ENCODE measurements at regions not wholly inside any gene's neighbourhood (a gene's known extent, or its start where the extent isn't known, plus 50 kb on each side); places are given as distances from the start of the nearest gene placed in this dataset.

GRCh38 chr5:68777135-68777534 is 316.7 kb upstream of the SLC30A5 start:
- DNase-seq (ENCODE audit: insufficient read length, low spot score) (no peak), FAIRE-seq (no peak)
- TF ChIP-seq, protein P1, sequence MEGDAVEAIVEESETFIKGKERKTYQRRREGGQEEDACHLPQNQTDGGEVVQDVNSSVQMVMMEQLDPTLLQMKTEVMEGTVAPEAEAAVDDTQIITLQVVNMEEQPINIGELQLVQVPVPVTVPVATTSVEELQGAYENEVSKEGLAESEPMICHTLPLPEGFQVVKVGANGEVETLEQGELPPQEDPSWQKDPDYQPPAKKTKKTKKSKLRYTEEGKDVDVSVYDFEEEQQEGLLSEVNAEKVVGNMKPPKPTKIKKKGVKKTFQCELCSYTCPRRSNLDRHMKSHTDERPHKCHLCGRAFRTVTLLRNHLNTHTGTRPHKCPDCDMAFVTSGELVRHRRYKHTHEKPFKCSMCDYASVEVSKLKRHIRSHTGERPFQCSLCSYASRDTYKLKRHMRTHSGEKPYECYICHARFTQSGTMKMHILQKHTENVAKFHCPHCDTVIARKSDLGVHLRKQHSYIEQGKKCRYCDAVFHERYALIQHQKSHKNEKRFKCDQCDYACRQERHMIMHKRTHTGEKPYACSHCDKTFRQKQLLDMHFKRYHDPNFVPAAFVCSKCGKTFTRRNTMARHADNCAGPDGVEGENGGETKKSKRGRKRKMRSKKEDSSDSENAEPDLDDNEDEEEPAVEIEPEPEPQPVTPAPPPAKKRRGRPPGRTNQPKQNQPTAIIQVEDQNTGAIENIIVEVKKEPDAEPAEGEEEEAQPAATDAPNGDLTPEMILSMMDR (IDR thresholded peaks at IDR 0.05; ENCODE audit: insufficient read depth, missing control alignments) = no peak

DNA sequence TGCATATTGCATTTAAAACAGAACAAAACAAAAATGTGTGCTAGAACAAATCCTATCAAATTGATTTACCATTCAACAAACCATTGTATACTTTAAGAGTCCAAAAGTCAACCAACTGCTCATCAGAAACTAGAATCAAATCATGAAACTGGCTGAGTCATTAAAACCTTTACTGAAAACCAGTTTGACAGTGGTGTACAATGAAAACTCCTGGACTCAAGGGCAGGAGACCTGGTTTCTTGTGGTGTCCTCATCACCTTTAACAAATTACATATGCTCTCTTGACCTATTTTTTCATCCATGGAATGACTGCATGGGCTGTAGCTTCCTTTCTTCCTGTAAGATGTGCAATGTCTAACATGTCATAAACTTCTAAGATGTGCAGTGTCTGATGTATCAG is 315.3 kb upstream of the SLC30A5 start:
- no peak for FAIRE-seq
- no peak for DNase-seq (ENCODE audit: insufficient read length, low spot score)

DNA sequence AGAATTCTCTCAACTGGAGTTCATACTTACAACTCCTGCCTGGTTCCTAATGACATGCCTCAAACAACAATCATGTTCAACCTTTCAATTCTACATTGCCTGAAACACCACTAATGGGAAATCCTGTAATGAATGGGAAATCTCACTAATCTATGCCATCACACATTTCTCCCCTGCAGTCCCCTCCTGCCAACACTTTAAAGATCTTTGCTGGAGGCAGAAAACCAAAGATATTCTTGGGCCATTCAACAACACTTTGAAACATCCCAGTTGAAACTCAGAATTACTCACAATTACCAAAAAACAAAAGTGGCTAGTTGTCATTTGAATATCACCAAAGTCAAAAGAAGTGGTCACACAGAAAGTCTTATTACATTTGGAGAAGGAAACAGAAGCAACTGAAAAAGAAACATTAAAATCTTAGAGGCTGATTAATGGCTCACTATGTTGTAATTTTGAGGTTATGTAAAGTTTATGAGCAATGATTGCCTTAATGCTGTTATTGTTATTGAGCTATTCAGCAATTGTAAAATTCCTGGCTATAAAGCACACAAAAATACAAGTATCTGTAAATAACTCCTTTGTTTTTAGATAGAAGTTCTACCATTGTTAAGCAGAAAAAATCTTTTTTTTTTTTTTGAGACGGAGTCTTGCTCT is 313.4 kb upstream of the SLC30A5 start:
- DNase-seq (ENCODE audit: insufficient read length, low spot score) = no peak
- TF ChIP-seq, protein P1 (IDR thresholded peaks at IDR 0.05; ENCODE audit: insufficient read depth, missing control alignments) = no peak
- FAIRE-seq = no peak

More for the DNA sequence above, 315.3 kb upstream of the SLC30A5 start:
- TF ChIP-seq, protein P1 (IDR thresholded peaks at IDR 0.05; ENCODE audit: insufficient read depth, missing control alignments) = no peak

DNA sequence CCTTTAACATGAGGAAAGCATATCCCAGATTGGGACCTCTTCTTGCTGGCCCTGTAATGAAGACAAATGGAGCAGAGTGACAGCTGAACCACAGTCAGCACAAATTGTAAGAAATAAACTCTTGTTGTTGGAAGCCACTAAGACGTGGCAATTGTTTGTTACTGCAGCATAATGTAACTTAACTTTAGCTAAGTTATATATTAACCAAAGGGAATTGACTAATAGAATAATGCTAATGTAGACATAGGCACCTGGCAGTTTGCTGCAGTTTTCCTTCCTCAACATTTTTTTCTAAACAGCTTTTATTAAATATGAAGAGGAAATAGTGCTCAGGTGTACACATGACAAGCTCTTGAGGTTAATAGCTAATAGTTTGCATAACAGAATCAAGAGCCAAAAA is 300.7 kb upstream of the SLC30A5 start:
- no peak for DNase-seq (ENCODE audit: insufficient read length, low spot score)
- TF ChIP-seq, protein P1 (IDR thresholded peaks at IDR 0.05; ENCODE audit: insufficient read depth, missing control alignments) = no peak
- no peak for FAIRE-seq

- DNase-seq (ENCODE audit: insufficient read length, low spot score) (no peak), FAIRE-seq (no peak)
- TF ChIP-seq, protein P1 (IDR thresholded peaks at IDR 0.05; ENCODE audit: insufficient read depth, missing control alignments) = no peak
Observed at GRCh38 chr5:68793993-68794392, 299.8 kb upstream of the SLC30A5 start.

DNA sequence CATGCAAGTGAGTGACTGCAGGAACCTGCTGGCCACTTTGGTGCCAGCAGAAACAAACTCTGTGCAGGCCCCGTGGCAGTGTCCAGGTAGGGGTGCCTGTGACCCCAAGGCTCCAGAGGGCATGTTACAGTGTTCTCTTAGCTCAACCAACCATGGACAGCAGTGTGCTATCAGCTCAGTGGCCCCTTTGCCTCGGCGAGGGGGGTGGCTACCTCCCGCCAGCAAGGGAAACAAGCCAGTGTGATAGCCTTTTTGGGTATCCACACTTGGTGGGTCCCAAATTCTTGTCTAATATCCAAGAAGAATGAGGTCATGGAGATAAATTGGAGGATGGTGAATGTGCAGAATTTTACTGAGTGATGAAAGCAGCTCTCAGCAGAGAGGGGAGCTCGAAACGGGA is 298.6 kb upstream of the SLC30A5 start:
- no peak for DNase-seq (ENCODE audit: insufficient read length, low spot score)
- TF ChIP-seq, protein P1 (IDR thresholded peaks at IDR 0.05; ENCODE audit: insufficient read depth, missing control alignments) = no peak
- no peak for FAIRE-seq

Measured in D721Med (cell line).